ENCODE measurements at regions not wholly inside any gene's neighbourhood (a gene's known extent, or its start where the extent isn't known, plus 50 kb on each side); places are given as distances from the start of the nearest gene placed in this dataset.

- Histone ChIP-seq H3K36me3 (ENCODE audit: control insufficient read depth, insufficient read depth, low read length, severe bottlenecking) (no peaks in the 10 kb centered on the region), H3K4me3 (ENCODE audit: low read length) (no peak overlapping the region), H3K9ac (ENCODE audit: low read length) (no peak overlapping the region), H3K4me1 (ENCODE audit: control insufficient read depth, insufficient read depth, low read length) (no peaks in the 10 kb centered on the region), H3K27me3 (replicated peaks; ENCODE audit: control insufficient read depth, insufficient read depth, low read length) (no peaks in the 10 kb centered on the region), H3K9me3 (ENCODE audit: control insufficient read depth, low read length) (no peaks in the 10 kb centered on the region)
- no peak for DNase-seq (ENCODE audit: low read depth)
Observed at GRCh38 chr11:80533463-80533862, 1092.6 kb upstream of the TENM4 start.

GRCh38 chr11:80532633-80533232 lies 1091.9 kb upstream of the TENM4 start:
- no peak for DNase-seq (ENCODE audit: low read depth)
- no peaks in the 10 kb centered on the region for H3K27me3 ChIP-seq (replicated peaks; ENCODE audit: control insufficient read depth, insufficient read depth, low read length)
- no peak overlapping the region for H3K9ac ChIP-seq (ENCODE audit: low read length)

GRCh38 chr11:80529726-80530125 lies 1088.9 kb upstream of the TENM4 start:
- DNase-seq (ENCODE audit: low read depth): no peak
- no peaks in the 10 kb centered on the region for H3K9me3 ChIP-seq (ENCODE audit: control insufficient read depth, low read length)
- no peaks in the 10 kb centered on the region for H3K27me3 ChIP-seq (replicated peaks; ENCODE audit: control insufficient read depth, insufficient read depth, low read length)
- no peaks in the 10 kb centered on the region for H3K4me1 ChIP-seq (ENCODE audit: control insufficient read depth, insufficient read depth, low read length)
- H3K36me3 ChIP-seq (ENCODE audit: control insufficient read depth, insufficient read depth, low read length, severe bottlenecking): no peaks in the 10 kb centered on the region
- H3K4me3 ChIP-seq (ENCODE audit: low read length): no peak overlapping the region
- no peak overlapping the region for H3K9ac ChIP-seq (ENCODE audit: low read length)

More at GRCh38 chr11:80532633-80533232, 1091.9 kb upstream of the TENM4 start:
- H3K36me3 ChIP-seq (ENCODE audit: control insufficient read depth, insufficient read depth, low read length, severe bottlenecking): no peaks in the 10 kb centered on the region
- H3K9me3 ChIP-seq (ENCODE audit: control insufficient read depth, low read length): no peaks in the 10 kb centered on the region
- H3K4me3 ChIP-seq (ENCODE audit: low read length): no peak overlapping the region
- no peaks in the 10 kb centered on the region for H3K4me1 ChIP-seq (ENCODE audit: control insufficient read depth, insufficient read depth, low read length)

GRCh38 chr11:80525663-80526405 lies 1085.0 kb upstream of the TENM4 start:
- Histone ChIP-seq H3K4me3 (ENCODE audit: low read length) (no peak overlapping the region), H3K27me3 (replicated peaks; ENCODE audit: control insufficient read depth, insufficient read depth, low read length) (no peaks in the 10 kb centered on the region), H3K9me3 (ENCODE audit: control insufficient read depth, low read length) (no peaks in the 10 kb centered on the region), H3K36me3 (ENCODE audit: control insufficient read depth, insufficient read depth, low read length, severe bottlenecking) (no peaks in the 10 kb centered on the region), H3K9ac (ENCODE audit: low read length) (no peak overlapping the region), H3K4me1 (ENCODE audit: control insufficient read depth, insufficient read depth, low read length) (no peaks in the 10 kb centered on the region)
- no peak for DNase-seq (ENCODE audit: low read depth)

- DNase-seq (ENCODE audit: low read depth): no peak
- Histone ChIP-seq H3K9ac (ENCODE audit: low read length) (no peak overlapping the region), H3K4me3 (ENCODE audit: low read length) (no peak overlapping the region), H3K36me3 (ENCODE audit: control insufficient read depth, insufficient read depth, low read length, severe bottlenecking) (no peaks in the 10 kb centered on the region), H3K27me3 (replicated peaks; ENCODE audit: control insufficient read depth, insufficient read depth, low read length) (no peaks in the 10 kb centered on the region), H3K4me1 (ENCODE audit: control insufficient read depth, insufficient read depth, low read length) (peaks cover 5% of the 10 kb centered on the region), H3K9me3 (ENCODE audit: control insufficient read depth, low read length) (no peaks in the 10 kb centered on the region)
Observed at GRCh38 chr11:80524349-80524748, 1083.5 kb upstream of the TENM4 start.

- H3K9me3 ChIP-seq (ENCODE audit: control insufficient read depth, low read length): no peaks in the 10 kb centered on the region
- no peak overlapping the region for H3K9ac ChIP-seq (ENCODE audit: low read length)
- no peaks in the 10 kb centered on the region for H3K36me3 ChIP-seq (ENCODE audit: control insufficient read depth, insufficient read depth, low read length, severe bottlenecking)
- DNase-seq (ENCODE audit: low read depth): no peak
- H3K4me1 ChIP-seq (ENCODE audit: control insufficient read depth, insufficient read depth, low read length): peaks cover 5% of the 10 kb centered on the region
- no peak overlapping the region for H3K4me3 ChIP-seq (ENCODE audit: low read length)
- no peaks in the 10 kb centered on the region for H3K27me3 ChIP-seq (replicated peaks; ENCODE audit: control insufficient read depth, insufficient read depth, low read length)
Observed at GRCh38 chr11:80523057-80523456, 1082.2 kb upstream of the TENM4 start.

GRCh38 chr11:80521592-80521991 lies 1080.8 kb upstream of the TENM4 start:
- peaks cover 5% of the 10 kb centered on the region for H3K4me1 ChIP-seq (ENCODE audit: control insufficient read depth, insufficient read depth, low read length)
- no peak overlapping the region for H3K9ac ChIP-seq (ENCODE audit: low read length)
- no peaks in the 10 kb centered on the region for H3K36me3 ChIP-seq (ENCODE audit: control insufficient read depth, insufficient read depth, low read length, severe bottlenecking)
- no peaks in the 10 kb centered on the region for H3K27me3 ChIP-seq (replicated peaks; ENCODE audit: control insufficient read depth, insufficient read depth, low read length)
- no peak overlapping the region for H3K4me3 ChIP-seq (ENCODE audit: low read length)
- no peak for DNase-seq (ENCODE audit: low read depth)
- H3K9me3 ChIP-seq (ENCODE audit: control insufficient read depth, low read length): peaks cover 4% of the 10 kb centered on the region

- H3K4me1 ChIP-seq (ENCODE audit: control insufficient read depth, insufficient read depth, low read length): peaks cover 5% of the 10 kb centered on the region
- peak overlapping the region; percentile 9 for H3K9ac ChIP-seq (ENCODE audit: low read length)
- H3K27me3 ChIP-seq (replicated peaks; ENCODE audit: control insufficient read depth, insufficient read depth, low read length): no peaks in the 10 kb centered on the region
- no peak overlapping the region for H3K4me3 ChIP-seq (ENCODE audit: low read length)
- no peaks in the 10 kb centered on the region for H3K36me3 ChIP-seq (ENCODE audit: control insufficient read depth, insufficient read depth, low read length, severe bottlenecking)
- DNase-seq (ENCODE audit: low read depth): no peak
- peaks cover 4% of the 10 kb centered on the region for H3K9me3 ChIP-seq (ENCODE audit: control insufficient read depth, low read length)
Observed at GRCh38 chr11:80520507-80520887, 1079.7 kb upstream of the TENM4 start.

- H3K27me3 ChIP-seq (replicated peaks; ENCODE audit: control insufficient read depth, insufficient read depth, low read length): no peaks in the 10 kb centered on the region
- no peak for DNase-seq (ENCODE audit: low read depth)
Observed at GRCh38 chr11:80519596-80520506, 1079.0 kb upstream of the TENM4 start.

GRCh38 chr11:80517701-80518100 lies 1076.9 kb upstream of the TENM4 start:
- Histone ChIP-seq H3K4me3 (ENCODE audit: low read length) (no peak overlapping the region), H3K36me3 (ENCODE audit: control insufficient read depth, insufficient read depth, low read length, severe bottlenecking) (no peaks in the 10 kb centered on the region), H3K4me1 (ENCODE audit: control insufficient read depth, insufficient read depth, low read length) (peaks cover 5% of the 10 kb centered on the region), H3K27me3 (replicated peaks; ENCODE audit: control insufficient read depth, insufficient read depth, low read length) (no peaks in the 10 kb centered on the region), H3K9me3 (ENCODE audit: control insufficient read depth, low read length) (peaks cover 4% of the 10 kb centered on the region), H3K9ac (ENCODE audit: low read length) (no peak overlapping the region)
- no peak for DNase-seq (ENCODE audit: low read depth)

More at GRCh38 chr11:80519596-80520506, 1079.0 kb upstream of the TENM4 start:
- Histone ChIP-seq H3K4me1 (ENCODE audit: control insufficient read depth, insufficient read depth, low read length) (peaks cover 5% of the 10 kb centered on the region), H3K4me3 (ENCODE audit: low read length) (no peak overlapping the region), H3K9me3 (ENCODE audit: control insufficient read depth, low read length) (peaks cover 4% of the 10 kb centered on the region), H3K9ac (ENCODE audit: low read length) (peak overlapping the region; percentile 9), H3K36me3 (ENCODE audit: control insufficient read depth, insufficient read depth, low read length, severe bottlenecking) (no peaks in the 10 kb centered on the region)

GRCh38 chr11:80515097-80515496 lies 1074.3 kb upstream of the TENM4 start:
- Histone ChIP-seq H3K9me3 (ENCODE audit: control insufficient read depth, low read length) (peaks cover 4% of the 10 kb centered on the region), H3K9ac (ENCODE audit: low read length) (no peak overlapping the region), H3K4me1 (ENCODE audit: control insufficient read depth, insufficient read depth, low read length) (no peaks in the 10 kb centered on the region), H3K27me3 (replicated peaks; ENCODE audit: control insufficient read depth, insufficient read depth, low read length) (no peaks in the 10 kb centered on the region), H3K4me3 (ENCODE audit: low read length) (no peak overlapping the region), H3K36me3 (ENCODE audit: control insufficient read depth, insufficient read depth, low read length, severe bottlenecking) (no peaks in the 10 kb centered on the region)
- no peak for DNase-seq (ENCODE audit: low read depth)

Data from adipocyte (in vitro differentiated cells).